ENCODE measurements at regions not wholly inside any gene's neighbourhood (a gene's known extent, or its start where the extent isn't known, plus 50 kb on each side); places are given as distances from the start of the nearest gene placed in this dataset.
A peak's percentile ranks its signal among the peaks of the same experiment; 100 is the strongest.

- no peaks in the 10 kb centered on the region for H3K36me3 ChIP-seq (ENCODE audit: control insufficient read depth, insufficient read depth, low read length)
- DNase-seq = peak; percentile 80
- 10% methylated on average over 1 of the region's 1 CpG for WGBS (ENCODE audit: insufficient coverage)
- H3K27ac ChIP-seq (ENCODE audit: low read length) = no peak overlapping the region
- no peak overlapping the region for H3K4me3 ChIP-seq (ENCODE audit: low read length)
- peaks cover 10% of the 10 kb centered on the region for H3K4me1 ChIP-seq (ENCODE audit: control insufficient read depth, insufficient read depth, low read length)
- H3K27me3 ChIP-seq (ENCODE audit: control insufficient read depth, insufficient read depth, low read length) = no peaks in the 10 kb centered on the region
- peaks cover 2% of the 10 kb centered on the region for H3K9me3 ChIP-seq (replicated peaks; ENCODE audit: control insufficient read depth, low read depth, low read length)
Measured at GRCh38 chr14:76640923-76641395, 120.3 kb upstream of the VASH1 start.

- H3K4me1 ChIP-seq (ENCODE audit: control insufficient read depth, insufficient read depth, low read length) = peaks cover 10% of the 10 kb centered on the region
- DNase-seq = no peak
- WGBS (ENCODE audit: insufficient coverage) = 73% methylated on average over 1 of the region's 4 CpGs
- H3K4me3 ChIP-seq (ENCODE audit: low read length) = no peak overlapping the region
- H3K27me3 ChIP-seq (ENCODE audit: control insufficient read depth, insufficient read depth, low read length) = no peaks in the 10 kb centered on the region
- no peak overlapping the region for H3K27ac ChIP-seq (ENCODE audit: low read length)
- peaks cover 2% of the 10 kb centered on the region for H3K9me3 ChIP-seq (replicated peaks; ENCODE audit: control insufficient read depth, low read depth, low read length)
- H3K36me3 ChIP-seq (ENCODE audit: control insufficient read depth, insufficient read depth, low read length) = no peaks in the 10 kb centered on the region
Measured at GRCh38 chr14:76641541-76641940, 119.7 kb upstream of the VASH1 start.

- Histone ChIP-seq H3K9me3 (replicated peaks; ENCODE audit: control insufficient read depth, low read depth, low read length) (no peaks in the 10 kb centered on the region), H3K27ac (ENCODE audit: low read length) (no peak overlapping the region), H3K27me3 (ENCODE audit: control insufficient read depth, insufficient read depth, low read length) (no peaks in the 10 kb centered on the region), H3K4me1 (ENCODE audit: control insufficient read depth, insufficient read depth, low read length) (peaks cover 10% of the 10 kb centered on the region), H3K36me3 (ENCODE audit: control insufficient read depth, insufficient read depth, low read length) (no peaks in the 10 kb centered on the region), H3K4me3 (ENCODE audit: low read length) (no peak overlapping the region)
- WGBS (ENCODE audit: insufficient coverage) = 45% methylated on average over 5 of the region's 6 CpGs
- DNase-seq = no peak
Measured at GRCh38 chr14:76643887-76644286, 117.4 kb upstream of the VASH1 start.

GRCh38 chr14:76644855-76645518 lies 116.3 kb upstream of the VASH1 start:
- Histone ChIP-seq H3K36me3 (ENCODE audit: control insufficient read depth, insufficient read depth, low read length) (no peaks in the 10 kb centered on the region), H3K4me3 (ENCODE audit: low read length) (no peak overlapping the region), H3K4me1 (ENCODE audit: control insufficient read depth, insufficient read depth, low read length) (peaks cover 10% of the 10 kb centered on the region), H3K27ac (ENCODE audit: low read length) (no peak overlapping the region), H3K9me3 (replicated peaks; ENCODE audit: control insufficient read depth, low read depth, low read length) (no peaks in the 10 kb centered on the region), H3K27me3 (ENCODE audit: control insufficient read depth, insufficient read depth, low read length) (no peaks in the 10 kb centered on the region)
- 27% methylated on average over 9 of the region's 13 CpGs for WGBS (ENCODE audit: insufficient coverage)
- DNase-seq = peak; percentile 31

GRCh38 chr14:76647697-76648298 lies 113.5 kb upstream of the VASH1 start:
- no peaks in the 10 kb centered on the region for H3K36me3 ChIP-seq (ENCODE audit: control insufficient read depth, insufficient read depth, low read length)
- H3K4me3 ChIP-seq (ENCODE audit: low read length) = no peak overlapping the region
- H3K9me3 ChIP-seq (replicated peaks; ENCODE audit: control insufficient read depth, low read depth, low read length) = no peaks in the 10 kb centered on the region
- H3K27me3 ChIP-seq (ENCODE audit: control insufficient read depth, insufficient read depth, low read length) = no peaks in the 10 kb centered on the region
- no peak overlapping the region for H3K27ac ChIP-seq (ENCODE audit: low read length)
- DNase-seq = peak; percentile 65
- peaks cover 2% of the 10 kb centered on the region for H3K4me1 ChIP-seq (ENCODE audit: control insufficient read depth, insufficient read depth, low read length)
- WGBS (ENCODE audit: insufficient coverage) = 63% methylated on average over 3 of the region's 7 CpGs

GRCh38 chr14:76651410-76652055 lies 109.7 kb upstream of the VASH1 start:
- H3K4me3 ChIP-seq (ENCODE audit: low read length) = no peak overlapping the region
- H3K27ac ChIP-seq (ENCODE audit: low read length) = no peak overlapping the region
- WGBS (ENCODE audit: insufficient coverage) = no CpG with 5 or more reads among the region's 3 CpGs
- H3K27me3 ChIP-seq (ENCODE audit: control insufficient read depth, insufficient read depth, low read length) = no peaks in the 10 kb centered on the region
- DNase-seq = no peak
- no peaks in the 10 kb centered on the region for H3K4me1 ChIP-seq (ENCODE audit: control insufficient read depth, insufficient read depth, low read length)
- H3K9me3 ChIP-seq (replicated peaks; ENCODE audit: control insufficient read depth, low read depth, low read length) = no peaks in the 10 kb centered on the region
- no peaks in the 10 kb centered on the region for H3K36me3 ChIP-seq (ENCODE audit: control insufficient read depth, insufficient read depth, low read length)

GRCh38 chr14:76653875-76654572 lies 107.2 kb upstream of the VASH1 start:
- Histone ChIP-seq H3K36me3 (ENCODE audit: control insufficient read depth, insufficient read depth, low read length) (no peaks in the 10 kb centered on the region), H3K27me3 (ENCODE audit: control insufficient read depth, insufficient read depth, low read length) (no peaks in the 10 kb centered on the region), H3K27ac (ENCODE audit: low read length) (no peak overlapping the region), H3K9me3 (replicated peaks; ENCODE audit: control insufficient read depth, low read depth, low read length) (peaks cover 13% of the 10 kb centered on the region), H3K4me3 (ENCODE audit: low read length) (no peak overlapping the region), H3K4me1 (ENCODE audit: control insufficient read depth, insufficient read depth, low read length) (no peaks in the 10 kb centered on the region)
- DNase-seq = no peak
- WGBS (ENCODE audit: insufficient coverage) = no CpG with 5 or more reads among the region's 8 CpGs

- Histone ChIP-seq H3K36me3 (ENCODE audit: control insufficient read depth, insufficient read depth, low read length) (no peaks in the 10 kb centered on the region), H3K4me3 (ENCODE audit: low read length) (no peak overlapping the region), H3K9me3 (replicated peaks; ENCODE audit: control insufficient read depth, low read depth, low read length) (peaks cover 16% of the 10 kb centered on the region), H3K4me1 (ENCODE audit: control insufficient read depth, insufficient read depth, low read length) (no peaks in the 10 kb centered on the region), H3K27me3 (ENCODE audit: control insufficient read depth, insufficient read depth, low read length) (no peaks in the 10 kb centered on the region), H3K27ac (ENCODE audit: low read length) (no peak overlapping the region)
- DNase-seq = no peak
- WGBS (ENCODE audit: insufficient coverage) = 35% methylated on average over 9 of the region's 10 CpGs
Measured at GRCh38 chr14:76654573-76655108, 106.6 kb upstream of the VASH1 start.

- DNase-seq = no peak
- H3K36me3 ChIP-seq (ENCODE audit: control insufficient read depth, insufficient read depth, low read length) = no peaks in the 10 kb centered on the region
- 75% methylated on average over 1 of the region's 2 CpGs for WGBS (ENCODE audit: insufficient coverage)
- H3K4me1 ChIP-seq (ENCODE audit: control insufficient read depth, insufficient read depth, low read length) = no peaks in the 10 kb centered on the region
- no peak overlapping the region for H3K27ac ChIP-seq (ENCODE audit: low read length)
- no peak overlapping the region for H3K4me3 ChIP-seq (ENCODE audit: low read length)
- no peaks in the 10 kb centered on the region for H3K27me3 ChIP-seq (ENCODE audit: control insufficient read depth, insufficient read depth, low read length)
- H3K9me3 ChIP-seq (replicated peaks; ENCODE audit: control insufficient read depth, low read depth, low read length) = peaks cover 16% of the 10 kb centered on the region
Measured at GRCh38 chr14:76655331-76655730, 105.9 kb upstream of the VASH1 start.

- DNase-seq = no peak
- WGBS (ENCODE audit: insufficient coverage) = 80% methylated on average over 3 of the region's 5 CpGs
Measured at GRCh38 chr14:76656592-76656991, 104.7 kb upstream of the VASH1 start.

More at GRCh38 chr14:76656592-76656991, 104.7 kb upstream of the VASH1 start:
- Histone ChIP-seq H3K9me3 (replicated peaks; ENCODE audit: control insufficient read depth, low read depth, low read length) (peaks cover 20% of the 10 kb centered on the region), H3K27me3 (ENCODE audit: control insufficient read depth, insufficient read depth, low read length) (no peaks in the 10 kb centered on the region), H3K4me1 (ENCODE audit: control insufficient read depth, insufficient read depth, low read length) (no peaks in the 10 kb centered on the region), H3K36me3 (ENCODE audit: control insufficient read depth, insufficient read depth, low read length) (no peaks in the 10 kb centered on the region), H3K4me3 (ENCODE audit: low read length) (no peak overlapping the region), H3K27ac (ENCODE audit: low read length) (no peak overlapping the region)
